ENCODE measurements at regions not wholly inside any gene's neighbourhood (a gene's known extent, or its start where the extent isn't known, plus 50 kb on each side); places are given as distances from the start of the nearest gene placed in this dataset.

- TF ChIP-seq, protein P1, sequence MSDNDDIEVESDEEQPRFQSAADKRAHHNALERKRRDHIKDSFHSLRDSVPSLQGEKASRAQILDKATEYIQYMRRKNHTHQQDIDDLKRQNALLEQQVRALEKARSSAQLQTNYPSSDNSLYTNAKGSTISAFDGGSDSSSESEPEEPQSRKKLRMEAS (IDR thresholded peaks at IDR 0.05): no peak
- no peak for TF ChIP-seq TAF1 (IDR thresholded peaks at IDR 0.05; ENCODE audit: low read depth)
- TF ChIP-seq NFIC (IDR thresholded peaks at IDR 0.05): no peak
- TF ChIP-seq YY1 (IDR thresholded peaks at IDR 0.05; ENCODE audit: low read depth): no peak
- no peak for TF ChIP-seq CREB1 (IDR thresholded peaks at IDR 0.05; ENCODE audit: low read depth)
- TF ChIP-seq FOXM1 (IDR thresholded peaks at IDR 0.05; ENCODE audit: borderline replicate concordance, low read depth): no peak
- no peak for TF ChIP-seq EP300 (IDR thresholded peaks at IDR 0.05; ENCODE audit: borderline replicate concordance)
- no peak for TF ChIP-seq ZBTB7A (IDR thresholded peaks at IDR 0.05; ENCODE audit: low read depth)
- no peak for TF ChIP-seq EGR1 (IDR thresholded peaks at IDR 0.05)
Measured at GRCh38 chrX:22603060-22603459, 330.3 kb downstream of the CBLL2 start.
